ENCODE measurements at regions not wholly inside any gene's neighbourhood (a gene's known extent, or its start where the extent isn't known, plus 50 kb on each side); places are given as distances from the start of the nearest gene placed in this dataset.

- H3K4me1 ChIP-seq (ENCODE audit: insufficient read depth, low read length, severe bottlenecking): no peaks in the 10 kb centered on the region
- no peak overlapping the region for H2AFZ ChIP-seq (ENCODE audit: low read length)
- no peaks in the 10 kb centered on the region for H3F3A ChIP-seq (ENCODE audit: insufficient read depth, low read length)
- H3K27ac ChIP-seq (ENCODE audit: low read depth, low read length, poor library complexity, severe bottlenecking): no peak overlapping the region
- no peak overlapping the region for H3K4me3 ChIP-seq (ENCODE audit: low read depth, low read length, poor library complexity, severe bottlenecking)
- TF ChIP-seq EZH2 (IDR thresholded peaks at IDR 0.05; ENCODE audit: borderline replicate concordance, low read length) (no peak), CTCF (IDR thresholded peaks at IDR 0.05; ENCODE audit: low read length) (no peak)
- no peaks in the 10 kb centered on the region for H3K79me2 ChIP-seq (ENCODE audit: insufficient read depth, low read length)
- H3K9me3 ChIP-seq (ENCODE audit: low read length): no peaks in the 10 kb centered on the region
- H3K4me2 ChIP-seq (ENCODE audit: low read length): no peak overlapping the region
- no peak overlapping the region for H3K9ac ChIP-seq (ENCODE audit: low read length)
- H3K9me2 ChIP-seq (ENCODE audit: low read depth, low read length): no peaks in the 10 kb centered on the region
- no peaks in the 10 kb centered on the region for H3K36me3 ChIP-seq (ENCODE audit: insufficient read depth, low read length)
- no peaks in the 10 kb centered on the region for H3K27me3 ChIP-seq (ENCODE audit: insufficient read depth, low read length)
- no peaks in the 10 kb centered on the region for H4K20me1 ChIP-seq (ENCODE audit: insufficient read depth, low read length)
Observed at GRCh38 chr2:58634653-58635370, 393.7 kb upstream of the FANCL start.

GRCh38 chr2:58633613-58634365, 392.7 kb upstream of the FANCL start:
- H3K27ac ChIP-seq (ENCODE audit: low read depth, low read length, poor library complexity, severe bottlenecking): no peak overlapping the region
- no peak overlapping the region for H2AFZ ChIP-seq (ENCODE audit: low read length)
- no peaks in the 10 kb centered on the region for H3K36me3 ChIP-seq (ENCODE audit: insufficient read depth, low read length)
- no peak for TF ChIP-seq EZH2 (IDR thresholded peaks at IDR 0.05; ENCODE audit: borderline replicate concordance, low read length)
- TF ChIP-seq CTCF (IDR thresholded peaks at IDR 0.05; ENCODE audit: low read length): no peak
- H3K4me1 ChIP-seq (ENCODE audit: insufficient read depth, low read length, severe bottlenecking): no peaks in the 10 kb centered on the region
- no peaks in the 10 kb centered on the region for H3F3A ChIP-seq (ENCODE audit: insufficient read depth, low read length)
- no peaks in the 10 kb centered on the region for H3K9me3 ChIP-seq (ENCODE audit: low read length)
- no peak overlapping the region for H3K4me3 ChIP-seq (ENCODE audit: low read depth, low read length, poor library complexity, severe bottlenecking)
- no peak overlapping the region for H3K9ac ChIP-seq (ENCODE audit: low read length)
- H3K27me3 ChIP-seq (ENCODE audit: insufficient read depth, low read length): no peaks in the 10 kb centered on the region
- H3K4me2 ChIP-seq (ENCODE audit: low read length): no peak overlapping the region
- H3K79me2 ChIP-seq (ENCODE audit: insufficient read depth, low read length): no peaks in the 10 kb centered on the region
- H3K9me2 ChIP-seq (ENCODE audit: low read depth, low read length): no peaks in the 10 kb centered on the region
- no peaks in the 10 kb centered on the region for H4K20me1 ChIP-seq (ENCODE audit: insufficient read depth, low read length)

- H3K9ac ChIP-seq (ENCODE audit: low read length): no peak overlapping the region
- no peaks in the 10 kb centered on the region for H3K9me3 ChIP-seq (ENCODE audit: low read length)
Observed at GRCh38 chr2:58631986-58632385, 390.9 kb upstream of the FANCL start.

More at GRCh38 chr2:58631986-58632385, 390.9 kb upstream of the FANCL start:
- H4K20me1 ChIP-seq (ENCODE audit: insufficient read depth, low read length): no peaks in the 10 kb centered on the region
- H3F3A ChIP-seq (ENCODE audit: insufficient read depth, low read length): no peaks in the 10 kb centered on the region
- H3K4me1 ChIP-seq (ENCODE audit: insufficient read depth, low read length, severe bottlenecking): no peaks in the 10 kb centered on the region
- no peak overlapping the region for H3K27ac ChIP-seq (ENCODE audit: low read depth, low read length, poor library complexity, severe bottlenecking)
- no peaks in the 10 kb centered on the region for H3K36me3 ChIP-seq (ENCODE audit: insufficient read depth, low read length)
- H3K4me2 ChIP-seq (ENCODE audit: low read length): no peak overlapping the region
- no peaks in the 10 kb centered on the region for H3K27me3 ChIP-seq (ENCODE audit: insufficient read depth, low read length)
- H3K79me2 ChIP-seq (ENCODE audit: insufficient read depth, low read length): no peaks in the 10 kb centered on the region
- TF ChIP-seq CTCF (IDR thresholded peaks at IDR 0.05; ENCODE audit: low read length) (no peak), EZH2 (IDR thresholded peaks at IDR 0.05; ENCODE audit: borderline replicate concordance, low read length) (no peak)
- no peak overlapping the region for H3K4me3 ChIP-seq (ENCODE audit: low read depth, low read length, poor library complexity, severe bottlenecking)
- H3K9me2 ChIP-seq (ENCODE audit: low read depth, low read length): no peaks in the 10 kb centered on the region
- H2AFZ ChIP-seq (ENCODE audit: low read length): no peak overlapping the region

Measured in OCI-LY1 (cell line).